Aorta (tissue), 5 donors: ENCODE measurements at regions not wholly inside any gene's neighbourhood (a gene's known extent, or its start where the extent isn't known, plus 50 kb on each side); places are given as distances from the start of the nearest gene placed in this dataset.

Experiments
- ATAC-seq: fragments of 200-7000 bp; cut with Tn5 transposase; one replicate; pipeline ENCODE4 v1.9.1; 2022; ENCODE audit warnings: moderate library complexity; ENCODE audit not compliant: low FRiP score
- DNase-seq, 2 donors: peaks; one replicate each; pipeline ENCODE4 v3.0.0-alpha.2; 2020
- H3K27ac ChIP-seq, 2 donors: one replicate each; pipeline ENCODE4 v1.5.1; 2013; ENCODE audit warnings: low read length in 2 of 2, mild to moderate bottlenecking in 2 of 2, moderate library complexity in 2 of 2, control low read depth in 1 of 2, inconsistent platforms in 1 of 2, low read depth in 1 of 2
- H3K27me3 ChIP-seq, 2 donors: one replicate each; pipeline ENCODE4 v1.6.1; 2013; ENCODE audit warnings: control low read depth in 1 of 2, low read length in 1 of 2, mild to moderate bottlenecking in 1 of 2, moderate library complexity in 1 of 2; ENCODE audit not compliant: insufficient read depth in 2 of 2, control insufficient read depth in 1 of 2
- H3K36me3 ChIP-seq, 2 donors: one replicate each; pipeline ENCODE4 v1.6.1; 2013; ENCODE audit warnings: control low read depth in 1 of 2, low read length in 1 of 2, mild to moderate bottlenecking in 1 of 2; ENCODE audit not compliant: insufficient read depth in 2 of 2, control insufficient read depth in 1 of 2
- H3K4me1 ChIP-seq, 2 donors: one replicate each; pipeline ENCODE4 v1.6.1; 2013; ENCODE audit warnings: low read length in 2 of 2, control low read depth in 1 of 2, mild to moderate bottlenecking in 1 of 2, moderate library complexity in 1 of 2; ENCODE audit not compliant: insufficient read depth in 2 of 2, control insufficient read depth in 1 of 2
- H3K4me3 ChIP-seq, 2 donors: one replicate each; pipeline ENCODE4 v1.5.1; 2013; ENCODE audit warnings: low read length in 2 of 2, control low read depth in 1 of 2, mild to moderate bottlenecking in 1 of 2
- H3K9me3 ChIP-seq: one replicate; pipeline ENCODE4 v1.6.1; 2013; ENCODE audit warnings: mild to moderate bottlenecking, low read length; ENCODE audit not compliant: control insufficient read depth
- WGBS, 2 donors: extraction: QIAGEN DNeasy Blood & Tissue Kit; methylation state at CpG; one replicate each; pipeline ENCODE4 v1.1.7; 2013; 5-methylcytosine and 5-hydroxymethylcytosine counted together
- intact Hi-C, 2 donors: fragments of 100-400 bp; cut with DNase I; formaldehyde crosslinking; loops; one replicate each; pipeline versions ENCODE4 v1.14.2 to v1.15.0; 2022
- donor health status: healthy with polysubstance abuse.
- donor health status: Bipolar disorder and iron deficiency.
- donor health status: DM: no; HTN: no; CAD: no.
- donor health status: DM: no; HTN: no; CAD: no.
- donor health status: DM: yes; HTN: yes; CAD: no.

- H3K4me3 ChIP-seq: no peak overlapping the region
- intact Hi-C loops: no loop called here
- no peak overlapping the region for H3K27ac ChIP-seq
Observed at GRCh38 chr3:168988853-168989252, 674.7 kb downstream of the MECOM start.

GRCh38 chr3:168984872-168985271 lies 678.6 kb downstream of the MECOM start:
- Histone ChIP-seq H3K4me3 (no peak overlapping the region), H3K9me3 (no peaks in the 10 kb centered on the region), H3K4me1 (no peaks in the 10 kb centered on the region), H3K36me3 (no peaks in the 10 kb centered on the region), H3K27ac (no peak overlapping the region), H3K27me3 (no peaks in the 10 kb centered on the region)
- WGBS, 2 donors: 93 to 96% methylated on average over 1 of the region's 1 CpG
- DNase-seq: no peak
- no peak for ATAC-seq
- intact Hi-C loops: no loop called here

More at GRCh38 chr3:168988853-168989252, 674.7 kb downstream of the MECOM start:
- Histone ChIP-seq H3K27me3 (no peaks in the 10 kb centered on the region), H3K36me3 (no peaks in the 10 kb centered on the region), H3K9me3 (no peaks in the 10 kb centered on the region), H3K4me1 (peaks cover 0 to 2% of the 10 kb centered on the region in 2 donors)
- DNase-seq (no peak), ATAC-seq (no peak)
- WGBS, 2 donors: 50 to 53% methylated on average over 1 of the region's 1 CpG

GRCh38 chr3:168983046-168983445 lies 680.5 kb downstream of the MECOM start:
- Histone ChIP-seq H3K27ac (no peak overlapping the region), H3K36me3 (no peaks in the 10 kb centered on the region), H3K4me1 (peaks cover 0 to 1% of the 10 kb centered on the region in 2 donors), H3K27me3 (no peaks in the 10 kb centered on the region), H3K9me3 (no peaks in the 10 kb centered on the region), H3K4me3 (no peak overlapping the region)
- intact Hi-C loops: no loop called here
- 56 to 71% methylated on average over 1 of the region's 1 CpG for WGBS, 2 donors
- no peak for ATAC-seq
- DNase-seq: no peak

GRCh38 chr3:168981396-168981795 lies 682.1 kb downstream of the MECOM start:
- Histone ChIP-seq H3K27ac (no peak overlapping the region), H3K36me3 (no peaks in the 10 kb centered on the region), H3K4me3 (no peak overlapping the region), H3K9me3 (no peaks in the 10 kb centered on the region), H3K4me1 (peaks cover 1 to 3% of the 10 kb centered on the region in 2 donors), H3K27me3 (no peaks in the 10 kb centered on the region)
- no peak for DNase-seq
- WGBS, 2 donors: 92 to 97% methylated on average over 4 of the region's 4 CpGs
- intact Hi-C loops: no loop called here
- ATAC-seq: no peak

- H3K9me3 ChIP-seq: no peaks in the 10 kb centered on the region
- intact Hi-C loops: no loop called here
- H3K36me3 ChIP-seq: no peaks in the 10 kb centered on the region
- H3K4me3 ChIP-seq: no peak overlapping the region
- peak overlapping the region in 1 of 2 donors; percentile 51 for H3K27ac ChIP-seq
- H3K27me3 ChIP-seq: no peaks in the 10 kb centered on the region
- WGBS, 2 donors: 1 to 4% methylated on average over 5 of the region's 5 CpGs
- peak in 1 of 2 donors; percentile 33 for DNase-seq
- peak; percentile 75 for ATAC-seq
- peaks cover 1 to 3% of the 10 kb centered on the region in 2 donors for H3K4me1 ChIP-seq
Observed at GRCh38 chr3:168977716-168978374, 685.7 kb downstream of the MECOM start.

GRCh38 chr3:168976969-168977368 lies 686.5 kb downstream of the MECOM start:
- intact Hi-C loops: no loop called here
- DNase-seq (no peak), ATAC-seq (no peak)
- WGBS, 2 donors: 71 to 73% methylated on average over 2 of the region's 2 CpGs
- Histone ChIP-seq H3K27ac (no peak overlapping the region), H3K36me3 (no peaks in the 10 kb centered on the region), H3K4me1 (peaks cover 1 to 3% of the 10 kb centered on the region in 2 donors), H3K4me3 (no peak overlapping the region), H3K27me3 (no peaks in the 10 kb centered on the region), H3K9me3 (no peaks in the 10 kb centered on the region)

GRCh38 chr3:168975576-168975975 lies 687.9 kb downstream of the MECOM start:
- peaks cover 1 to 3% of the 10 kb centered on the region in 2 donors for H3K4me1 ChIP-seq
- WGBS, 2 donors: 3 to 5% methylated on average over 1 of the region's 1 CpG
- H3K27ac ChIP-seq: peak overlapping the region in 1 of 2 donors; percentile 49

GRCh38 chr3:168974617-168975403 lies 688.7 kb downstream of the MECOM start:
- no peak for ATAC-seq

More at GRCh38 chr3:168975576-168975975, 687.9 kb downstream of the MECOM start:
- Histone ChIP-seq H3K27me3 (no peaks in the 10 kb centered on the region), H3K9me3 (no peaks in the 10 kb centered on the region), H3K4me3 (no peak overlapping the region), H3K36me3 (no peaks in the 10 kb centered on the region)
- no peak for DNase-seq
- ATAC-seq: no peak
- intact Hi-C loops: no loop called here

GRCh38 chr3:168973897-168974296 lies 689.6 kb downstream of the MECOM start:
- ATAC-seq: no peak
- 39 to 40% methylated on average over 2 of the region's 2 CpGs for WGBS, 2 donors

More at GRCh38 chr3:168974617-168975403, 688.7 kb downstream of the MECOM start:
- DNase-seq: no peak
- H3K9me3 ChIP-seq: no peaks in the 10 kb centered on the region
- H3K27me3 ChIP-seq: no peaks in the 10 kb centered on the region
- intact Hi-C loops: no loop called here
- no peaks in the 10 kb centered on the region for H3K36me3 ChIP-seq
- peak overlapping the region in 1 of 2 donors; percentile 49 for H3K27ac ChIP-seq
- peaks cover 1 to 3% of the 10 kb centered on the region in 2 donors for H3K4me1 ChIP-seq
- no peak overlapping the region for H3K4me3 ChIP-seq

More at GRCh38 chr3:168973897-168974296, 689.6 kb downstream of the MECOM start:
- Histone ChIP-seq H3K9me3 (no peaks in the 10 kb centered on the region), H3K36me3 (no peaks in the 10 kb centered on the region), H3K4me3 (no peak overlapping the region), H3K4me1 (peaks cover 1 to 3% of the 10 kb centered on the region in 2 donors), H3K27me3 (no peaks in the 10 kb centered on the region), H3K27ac (no peak overlapping the region)
- DNase-seq: no peak
- intact Hi-C loops: no loop called here
